ENCODE measurements at regions not wholly inside any gene's neighbourhood (a gene's known extent, or its start where the extent isn't known, plus 50 kb on each side); places are given as distances from the start of the nearest gene placed in this dataset.
A peak's percentile ranks its signal among the peaks of the same experiment; 100 is the strongest.

DNA sequence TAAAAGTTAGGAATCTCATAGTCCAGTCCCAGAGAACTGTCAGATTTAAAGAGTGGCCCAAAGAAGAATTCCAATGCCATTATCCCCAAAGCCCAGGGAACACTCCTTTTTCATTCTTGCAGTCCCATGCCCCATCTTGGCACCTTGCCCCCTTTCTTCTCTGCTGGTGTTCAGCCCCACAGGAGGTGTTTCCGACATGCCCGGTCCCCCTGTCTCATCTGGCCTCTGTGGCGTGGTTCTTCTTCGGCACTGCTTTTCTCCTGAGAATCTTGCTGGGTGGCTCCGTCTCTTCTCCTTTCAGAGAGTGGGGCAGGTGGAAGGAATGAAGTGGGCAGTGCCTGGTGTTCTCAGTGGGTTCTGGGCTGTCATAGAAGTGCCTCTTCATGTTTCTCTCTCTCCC lies 64.7 kb downstream of the VCPKMT start:
- Histone ChIP-seq H3K4me3 (no peak overlapping the region), H3K9me3 (no peaks in the 10 kb centered on the region), H3K4me1 (peaks cover 8 to 31% (median 29%) of the 10 kb centered on the region in 6 donors), H3K36me3 (peaks cover 0 to 4% (median 0%) of the 10 kb centered on the region in 6 donors), H3K27ac (no peak overlapping the region), H3K27me3 (replicated peaks in 1 of 7) (no peaks in the 10 kb centered on the region)
- TF ChIP-seq POLR2AphosphoS5 (IDR thresholded peaks at IDR 0.05) (no peak), POLR2A (IDR thresholded peaks at IDR 0.05) (no peak)
- TF ChIP-seq, protein P1, sequence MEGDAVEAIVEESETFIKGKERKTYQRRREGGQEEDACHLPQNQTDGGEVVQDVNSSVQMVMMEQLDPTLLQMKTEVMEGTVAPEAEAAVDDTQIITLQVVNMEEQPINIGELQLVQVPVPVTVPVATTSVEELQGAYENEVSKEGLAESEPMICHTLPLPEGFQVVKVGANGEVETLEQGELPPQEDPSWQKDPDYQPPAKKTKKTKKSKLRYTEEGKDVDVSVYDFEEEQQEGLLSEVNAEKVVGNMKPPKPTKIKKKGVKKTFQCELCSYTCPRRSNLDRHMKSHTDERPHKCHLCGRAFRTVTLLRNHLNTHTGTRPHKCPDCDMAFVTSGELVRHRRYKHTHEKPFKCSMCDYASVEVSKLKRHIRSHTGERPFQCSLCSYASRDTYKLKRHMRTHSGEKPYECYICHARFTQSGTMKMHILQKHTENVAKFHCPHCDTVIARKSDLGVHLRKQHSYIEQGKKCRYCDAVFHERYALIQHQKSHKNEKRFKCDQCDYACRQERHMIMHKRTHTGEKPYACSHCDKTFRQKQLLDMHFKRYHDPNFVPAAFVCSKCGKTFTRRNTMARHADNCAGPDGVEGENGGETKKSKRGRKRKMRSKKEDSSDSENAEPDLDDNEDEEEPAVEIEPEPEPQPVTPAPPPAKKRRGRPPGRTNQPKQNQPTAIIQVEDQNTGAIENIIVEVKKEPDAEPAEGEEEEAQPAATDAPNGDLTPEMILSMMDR (IDR thresholded peaks at IDR 0.05 in 8 of 11, conservative IDR thresholded peaks at IDR 0.05 in 3 of 11) = no peak
- 85 to 97% (median 94%) methylated on average over 5 of the region's 5 CpGs for WGBS, 5 donors
- intact Hi-C loops (cut with DNase I; ENCODE audit: low total_unique reads) = no loop called here
- DNase-seq = no peak

DNA sequence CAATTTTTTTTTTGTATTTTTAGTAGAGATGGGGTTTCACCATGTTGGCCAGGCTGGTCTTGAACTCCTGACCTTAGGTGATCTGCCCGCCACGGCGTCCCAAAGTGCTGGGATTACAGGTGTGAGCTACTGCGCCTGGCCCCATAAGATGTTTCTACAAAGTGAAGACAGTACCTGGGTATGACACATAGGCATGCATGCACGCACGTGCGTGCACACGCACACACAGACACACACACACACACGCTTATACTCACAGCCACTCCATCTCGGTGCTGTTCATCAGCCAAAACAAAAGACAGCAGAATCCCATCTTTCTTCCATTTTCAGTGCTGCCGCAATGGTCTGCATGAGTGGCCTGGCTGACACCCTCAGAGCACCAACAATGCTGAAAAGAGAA lies 63.9 kb downstream of the VCPKMT start:
- Histone ChIP-seq H3K9me3 (no peaks in the 10 kb centered on the region), H3K27me3 (replicated peaks in 1 of 7) (no peaks in the 10 kb centered on the region), H3K4me3 (no peak overlapping the region), H3K27ac (no peak overlapping the region), H3K4me1 (peaks cover under 1 to 31% (median 26%) of the 10 kb centered on the region in 6 donors), H3K36me3 (peaks cover 0 to 4% (median 0%) of the 10 kb centered on the region in 6 donors)
- DNase-seq = no peak
- TF ChIP-seq, protein P1 (IDR thresholded peaks at IDR 0.05 in 8 of 11, conservative IDR thresholded peaks at IDR 0.05 in 3 of 11) = no peak
- TF ChIP-seq POLR2A (IDR thresholded peaks at IDR 0.05) = no peak
- WGBS, 5 donors = 94 to 97% (median 96%) methylated on average over 11 of the region's 11 CpGs
- intact Hi-C loops (cut with DNase I; ENCODE audit: low total_unique reads) = no loop called here

DNA sequence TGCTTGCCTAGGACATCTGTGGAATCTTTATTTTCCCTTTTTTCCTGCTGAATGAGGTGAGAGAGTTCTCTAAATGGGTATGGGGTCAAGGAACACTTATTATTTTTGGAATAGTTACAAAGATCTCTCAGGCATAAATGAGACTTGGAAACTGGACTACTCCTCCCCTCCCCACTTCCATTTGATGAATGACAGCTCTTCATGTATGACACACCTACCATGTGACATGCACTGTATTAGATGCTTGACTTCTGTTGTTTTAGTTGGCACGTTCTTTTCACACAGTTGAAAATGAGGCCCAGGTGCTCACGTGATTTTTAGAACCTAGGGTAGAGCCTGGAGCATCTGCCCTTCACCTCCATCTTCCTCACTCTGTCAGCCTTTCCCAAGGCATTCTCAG lies 62.4 kb downstream of the VCPKMT start:
- no peak for TF ChIP-seq POLR2AphosphoS5 (IDR thresholded peaks at IDR 0.05)
- no peak for DNase-seq
- Histone ChIP-seq H3K27me3 (replicated peaks in 1 of 7) (no peaks in the 10 kb centered on the region), H3K4me1 (peaks cover 0 to 29% (median 18%) of the 10 kb centered on the region in 6 donors), H3K9me3 (no peaks in the 10 kb centered on the region), H3K4me3 (no peak overlapping the region), H3K36me3 (peaks cover 0 to 4% (median 0%) of the 10 kb centered on the region in 6 donors), H3K27ac (no peak overlapping the region)
- intact Hi-C loops (cut with DNase I; ENCODE audit: low total_unique reads) = no loop called here
- 84 to 98% (median 91%) methylated on average over 2 of the region's 2 CpGs for whole genome bisulfite sequencing, 5 donors

DNA sequence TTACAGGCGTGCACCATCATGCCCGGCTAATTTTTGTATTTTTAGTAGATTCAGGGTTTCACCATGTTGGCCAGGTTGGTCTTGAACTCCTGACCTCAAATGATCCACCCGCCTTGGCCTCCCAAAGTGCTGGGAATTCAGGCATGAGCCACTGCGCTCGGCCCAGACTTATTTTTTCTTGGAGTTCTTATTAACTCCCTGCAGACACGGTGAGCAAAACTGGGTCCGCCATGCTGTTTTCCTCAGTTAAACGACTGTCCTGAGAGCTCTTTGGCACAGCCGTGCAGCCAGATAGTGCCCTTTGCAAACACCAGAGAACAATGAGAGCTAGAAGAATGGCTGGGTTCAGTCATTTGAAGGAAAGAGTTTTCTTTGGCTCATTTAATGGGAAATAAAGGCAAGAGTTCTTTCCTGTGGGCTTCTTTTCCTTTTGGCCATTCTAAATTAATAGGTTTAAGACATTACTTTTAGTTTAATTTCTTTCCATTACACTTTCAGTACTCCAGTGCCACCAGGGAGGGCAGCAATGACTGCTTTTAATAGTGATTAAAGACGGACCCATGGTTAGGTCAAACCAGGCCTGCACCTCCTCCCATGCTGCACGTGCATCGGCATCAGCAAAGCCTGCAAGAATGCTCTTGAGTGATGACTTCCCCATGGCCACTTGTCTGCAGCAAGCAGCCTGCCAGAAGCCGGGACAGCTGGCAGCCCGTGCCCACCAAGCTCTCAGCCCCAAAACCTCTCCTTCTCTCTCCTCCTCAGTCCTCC lies 60.7 kb downstream of the VCPKMT start:
- peaks cover 2 to 43% (median 25%) of the 10 kb centered on the region in 6 donors for H3K4me1 ChIP-seq
- no peak overlapping the region for H3K4me3 ChIP-seq
- DNase-seq = no peak
- H3K9me3 ChIP-seq = no peaks in the 10 kb centered on the region
- peak overlapping the region in 2 of 8 donors; percentile 26 to 27 for H3K27ac ChIP-seq
- 63 to 67% (median 66%) methylated on average over 13 to 14 of the region's 14 CpGs for WGBS, 5 donors
- TF ChIP-seq POLR2A (IDR thresholded peaks at IDR 0.05) (no peak), POLR2AphosphoS5 (IDR thresholded peaks at IDR 0.05) (peak in 2 of 3 donors; percentile 9 to 30)
- TF ChIP-seq, protein P1 (IDR thresholded peaks at IDR 0.05 in 8 of 11, conservative IDR thresholded peaks at IDR 0.05 in 3 of 11) = peak in 6 of 11 experiments; percentile 5 to 48 (median 38)
- peaks cover 0 to 4% (median 0%) of the 10 kb centered on the region in 6 donors for H3K36me3 ChIP-seq
- H3K27me3 ChIP-seq (replicated peaks in 1 of 7) = no peaks in the 10 kb centered on the region
- intact Hi-C loops (cut with DNase I; ENCODE audit: low total_unique reads) = no loop called here
